ENCODE measurements at regions not wholly inside any gene's neighbourhood (a gene's known extent, or its start where the extent isn't known, plus 50 kb on each side); places are given as distances from the start of the nearest gene placed in this dataset.

- FAIRE-seq: peak; percentile 76
- DNase-seq (ENCODE audit: extremely low spot score, insufficient read length, low read depth): no peak
Measured at GRCh38 chr3:152516216-152516615, 247.5 kb downstream of the MBNL1 start.

- no peak for FAIRE-seq
- DNase-seq (ENCODE audit: extremely low spot score, insufficient read length, low read depth): no peak
Measured at GRCh38 chr3:152517502-152517901, 248.8 kb downstream of the MBNL1 start.

- DNase-seq (ENCODE audit: extremely low spot score, insufficient read length, low read depth) (no peak), FAIRE-seq (peak; percentile 72)
Measured at GRCh38 chr3:152518346-152518745, 249.6 kb downstream of the MBNL1 start.

- DNase-seq (ENCODE audit: extremely low spot score, insufficient read length, low read depth) (no peak), FAIRE-seq (peak; percentile 52)
Measured at GRCh38 chr3:152519376-152519775, 250.6 kb downstream of the MBNL1 start.

GRCh38 chr3:152522036-152522435 lies 253.3 kb downstream of the MBNL1 start:
- FAIRE-seq (no peak), DNase-seq (ENCODE audit: extremely low spot score, insufficient read length, low read depth) (no peak)

- FAIRE-seq: peak; percentile 90
- DNase-seq (ENCODE audit: extremely low spot score, insufficient read length, low read depth): no peak
Measured at GRCh38 chr3:152524198-152525140, 255.7 kb downstream of the MBNL1 start.

- DNase-seq (ENCODE audit: extremely low spot score, insufficient read length, low read depth) (no peak), FAIRE-seq (no peak)
Measured at GRCh38 chr3:152531717-152532116, 263.0 kb downstream of the MBNL1 start.

GRCh38 chr3:152538518-152538917 lies 269.8 kb downstream of the MBNL1 start:
- FAIRE-seq (no peak), DNase-seq (ENCODE audit: extremely low spot score, insufficient read length, low read depth) (no peak)

- FAIRE-seq (no peak), DNase-seq (ENCODE audit: extremely low spot score, insufficient read length, low read depth) (no peak)
Measured at GRCh38 chr3:152539191-152539764, 270.5 kb downstream of the MBNL1 start.

GRCh38 chr3:152540120-152540519 lies 271.4 kb downstream of the MBNL1 start:
- no peak for FAIRE-seq
- no peak for DNase-seq (ENCODE audit: extremely low spot score, insufficient read length, low read depth)

GRCh38 chr3:152547153-152547552 lies 278.4 kb downstream of the MBNL1 start:
- no peak for FAIRE-seq
- no peak for DNase-seq (ENCODE audit: extremely low spot score, insufficient read length, low read depth)

GRCh38 chr3:152549263-152549662 lies 280.5 kb downstream of the MBNL1 start:
- FAIRE-seq: peak; percentile 26
- DNase-seq (ENCODE audit: extremely low spot score, insufficient read length, low read depth): no peak

GRCh38 chr3:152550284-152550683 lies 281.6 kb downstream of the MBNL1 start:
- DNase-seq (ENCODE audit: extremely low spot score, insufficient read length, low read depth): no peak
- FAIRE-seq: peak; percentile 45

GRCh38 chr3:152554980-152555379 lies 280.0 kb upstream of the P2RY1 start:
- no peak for FAIRE-seq

GRCh38 chr3:152555666-152556291 lies 279.2 kb upstream of the P2RY1 start:
- FAIRE-seq (no peak), DNase-seq (ENCODE audit: extremely low spot score, insufficient read length, low read depth) (no peak)

More at GRCh38 chr3:152554980-152555379, 280.0 kb upstream of the P2RY1 start:
- DNase-seq (ENCODE audit: extremely low spot score, insufficient read length, low read depth): no peak

- FAIRE-seq: peak; percentile 12
- DNase-seq (ENCODE audit: extremely low spot score, insufficient read length, low read depth): no peak
Measured at GRCh38 chr3:152556731-152557254, 278.1 kb upstream of the P2RY1 start.

- FAIRE-seq (peak; percentile 65), DNase-seq (ENCODE audit: extremely low spot score, insufficient read length, low read depth) (peak; percentile 2)
Measured at GRCh38 chr3:152557302-152557999, 277.5 kb upstream of the P2RY1 start.

GRCh38 chr3:152558386-152558785 lies 276.5 kb upstream of the P2RY1 start:
- FAIRE-seq (no peak), DNase-seq (ENCODE audit: extremely low spot score, insufficient read length, low read depth) (no peak)

- DNase-seq (ENCODE audit: extremely low spot score, insufficient read length, low read depth) (no peak), FAIRE-seq (no peak)
Measured at GRCh38 chr3:152559246-152559645, 275.7 kb upstream of the P2RY1 start.

- DNase-seq (ENCODE audit: extremely low spot score, insufficient read length, low read depth): no peak
- FAIRE-seq: no peak
Measured at GRCh38 chr3:152564459-152564858, 270.5 kb upstream of the P2RY1 start.

Data from GM18507 (cell line).